ENCODE measurements at regions not wholly inside any gene's neighbourhood (a gene's known extent, or its start where the extent isn't known, plus 50 kb on each side); places are given as distances from the start of the nearest gene placed in this dataset.

DNA sequence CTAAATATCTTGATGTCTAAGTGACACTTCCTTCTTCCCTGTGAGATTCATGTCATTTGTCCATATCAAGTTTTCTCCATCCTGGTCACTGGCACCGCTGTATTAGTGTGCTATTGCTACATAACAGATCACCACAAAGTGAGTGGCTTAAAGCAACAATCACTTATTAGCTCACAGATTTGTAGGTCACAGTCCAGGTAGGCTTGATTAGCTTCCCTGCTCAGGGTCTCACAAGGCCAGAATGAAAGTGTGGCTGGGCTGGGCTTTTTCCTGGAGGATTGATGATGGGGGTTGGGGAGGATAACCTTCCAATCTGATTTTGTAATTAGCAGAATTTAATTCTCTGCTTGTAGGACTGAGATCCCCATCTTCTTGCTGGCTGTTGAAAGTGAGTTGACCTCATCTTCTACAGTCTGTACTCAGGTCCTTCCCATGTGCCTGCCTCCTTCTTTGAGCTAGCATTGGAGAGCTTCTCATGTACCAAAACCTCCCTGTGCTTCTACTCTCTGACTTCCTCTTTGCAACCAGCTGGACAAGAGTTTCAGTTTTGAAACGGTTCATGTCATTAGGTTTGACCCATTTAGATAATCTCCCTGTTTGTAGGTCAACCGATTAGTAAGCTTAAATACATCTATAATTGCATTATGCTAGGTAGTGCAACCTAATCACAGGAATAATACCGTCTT, 152.4 kb upstream of the MAN1A1 start:
- no peak for ATAC-seq (ENCODE audit: low read depth)
- Histone ChIP-seq H3K4ac (ENCODE audit: low read depth, low read length) (no peak overlapping the region), H2AK9ac (replicated peaks; ENCODE audit: low read depth, low read length, poor library complexity) (no peak overlapping the region), H3K56ac (ENCODE audit: extremely low read depth, insufficient read depth, low read length) (no peak overlapping the region), H3K9ac (ENCODE audit: low read depth, low read length) (no peak overlapping the region), H3K79me1 (ENCODE audit: low read depth in 1 of 2, low read length in 2 of 2) (no peaks in the 10 kb centered on the region), H3K9me3 (ENCODE audit: control insufficient read depth, insufficient read depth, low read length) (no peaks in the 10 kb centered on the region), H3K14ac (replicated peaks; ENCODE audit: low read depth, low read length) (no peak overlapping the region), H3K18ac (ENCODE audit: low read depth, low read length) (no peak overlapping the region), H3K4me1 (ENCODE audit: control insufficient read depth, insufficient read depth, low read length) (no peaks in the 10 kb centered on the region), H3K36me3 (ENCODE audit: control insufficient read depth, insufficient read depth, low read length) (no peaks in the 10 kb centered on the region), H4K20me1 (ENCODE audit: insufficient read depth, low read length) (no peaks in the 10 kb centered on the region), H4K5ac (ENCODE audit: low read depth, low read length) (no peak overlapping the region), H2BK15ac (ENCODE audit: low read depth, low read length) (no peak overlapping the region), H3K4me2 (ENCODE audit: low read depth, low read length) (no peak overlapping the region), H2BK120ac (ENCODE audit: low read depth, low read length) (no peak overlapping the region), H2AFZ (replicated peaks; ENCODE audit: low read length, poor library complexity) (no peak overlapping the region), H2AK5ac (ENCODE audit: low read depth, low read length) (no peak overlapping the region), H3K4me3 (ENCODE audit: insufficient read depth, low read depth, low read length) (no peak overlapping the region), H3K27me3 (ENCODE audit: control insufficient read depth, insufficient read depth, low read length) (no peaks in the 10 kb centered on the region), H3K23ac (ENCODE audit: low read depth, low read length) (no peak overlapping the region), H4K91ac (ENCODE audit: insufficient read depth, low read depth, low read length) (no peak overlapping the region), H3K9me1 (ENCODE audit: insufficient read depth, low read length) (no peaks in the 10 kb centered on the region), H3K27ac (ENCODE audit: insufficient read depth, low read length) (no peak overlapping the region), H2BK5ac (ENCODE audit: low read depth, low read length, poor library complexity, severe bottlenecking) (no peak overlapping the region), H2BK20ac (ENCODE audit: low read depth, low read length) (no peak overlapping the region), H4K8ac (ENCODE audit: low read depth in 2 of 2, low read length in 2 of 2) (no peak overlapping the region)
- intact Hi-C loops (cut with micrococcal nuclease) (no loop called here), in situ Hi-C loops (cut with MboI; ENCODE audit: low sequenced_read_pairs) (no loop called here), dilution Hi-C loops (cut with HindIII; ENCODE audit: low sequenced_read_pairs, unreplicated experiment) (no loop called here)
- WGBS, 2 experiments (ENCODE audit: extremely low coverage in 2 of 2, insufficient read length in 1 of 2): no CpG with 5 or more reads among the region's 4 CpGs
- no peak for DNase-seq
- no peak for TF ChIP-seq NFE2L2 (IDR thresholded peaks at IDR 0.05; ENCODE audit: low read depth, low read length)
- no peak for TF ChIP-seq RFX5 (IDR thresholded peaks at IDR 0.05; ENCODE audit: low read depth, low read length)
- no peak for TF ChIP-seq POLR2A (IDR thresholded peaks at IDR 0.05; ENCODE audit: low read depth, low read length)
- no peak for TF ChIP-seq SMC3 (IDR thresholded peaks at IDR 0.05; ENCODE audit: low read depth, low read length)
- TF ChIP-seq, protein P1, sequence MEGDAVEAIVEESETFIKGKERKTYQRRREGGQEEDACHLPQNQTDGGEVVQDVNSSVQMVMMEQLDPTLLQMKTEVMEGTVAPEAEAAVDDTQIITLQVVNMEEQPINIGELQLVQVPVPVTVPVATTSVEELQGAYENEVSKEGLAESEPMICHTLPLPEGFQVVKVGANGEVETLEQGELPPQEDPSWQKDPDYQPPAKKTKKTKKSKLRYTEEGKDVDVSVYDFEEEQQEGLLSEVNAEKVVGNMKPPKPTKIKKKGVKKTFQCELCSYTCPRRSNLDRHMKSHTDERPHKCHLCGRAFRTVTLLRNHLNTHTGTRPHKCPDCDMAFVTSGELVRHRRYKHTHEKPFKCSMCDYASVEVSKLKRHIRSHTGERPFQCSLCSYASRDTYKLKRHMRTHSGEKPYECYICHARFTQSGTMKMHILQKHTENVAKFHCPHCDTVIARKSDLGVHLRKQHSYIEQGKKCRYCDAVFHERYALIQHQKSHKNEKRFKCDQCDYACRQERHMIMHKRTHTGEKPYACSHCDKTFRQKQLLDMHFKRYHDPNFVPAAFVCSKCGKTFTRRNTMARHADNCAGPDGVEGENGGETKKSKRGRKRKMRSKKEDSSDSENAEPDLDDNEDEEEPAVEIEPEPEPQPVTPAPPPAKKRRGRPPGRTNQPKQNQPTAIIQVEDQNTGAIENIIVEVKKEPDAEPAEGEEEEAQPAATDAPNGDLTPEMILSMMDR (conservative IDR thresholded peaks at IDR 0.05; ENCODE audit: low read depth, low read length): no peak
- no peak for TF ChIP-seq RCOR1 (IDR thresholded peaks at IDR 0.05; ENCODE audit: insufficient replicate concordance, low read length)
- no peak for TF ChIP-seq CEBPB (IDR thresholded peaks at IDR 0.05; ENCODE audit: low read depth, low read length)
- no peak for TF ChIP-seq MAFK (IDR thresholded peaks at IDR 0.05; ENCODE audit: low read depth, low read length)
- no peak for TF ChIP-seq CHD1 (IDR thresholded peaks at IDR 0.05; ENCODE audit: low read depth, low read length)
- no peak for TF ChIP-seq MAZ (IDR thresholded peaks at IDR 0.05; ENCODE audit: borderline replicate concordance, low read depth, low read length)
- TF ChIP-seq FOS (IDR thresholded peaks at IDR 0.05; ENCODE audit: low read depth, low read length): no peak
- TF ChIP-seq, protein P2, sequence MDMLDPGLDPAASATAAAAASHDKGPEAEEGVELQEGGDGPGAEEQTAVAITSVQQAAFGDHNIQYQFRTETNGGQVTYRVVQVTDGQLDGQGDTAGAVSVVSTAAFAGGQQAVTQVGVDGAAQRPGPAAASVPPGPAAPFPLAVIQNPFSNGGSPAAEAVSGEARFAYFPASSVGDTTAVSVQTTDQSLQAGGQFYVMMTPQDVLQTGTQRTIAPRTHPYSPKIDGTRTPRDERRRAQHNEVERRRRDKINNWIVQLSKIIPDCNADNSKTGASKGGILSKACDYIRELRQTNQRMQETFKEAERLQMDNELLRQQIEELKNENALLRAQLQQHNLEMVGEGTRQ (IDR thresholded peaks at IDR 0.05; ENCODE audit: low read depth, low read length): no peak
- TF ChIP-seq BHLHE40 (IDR thresholded peaks at IDR 0.05; ENCODE audit: low read depth, low read length): no peak
- TF ChIP-seq RAD21 (IDR thresholded peaks at IDR 0.05; ENCODE audit: low read length): no peak
- TF ChIP-seq, protein P3, sequence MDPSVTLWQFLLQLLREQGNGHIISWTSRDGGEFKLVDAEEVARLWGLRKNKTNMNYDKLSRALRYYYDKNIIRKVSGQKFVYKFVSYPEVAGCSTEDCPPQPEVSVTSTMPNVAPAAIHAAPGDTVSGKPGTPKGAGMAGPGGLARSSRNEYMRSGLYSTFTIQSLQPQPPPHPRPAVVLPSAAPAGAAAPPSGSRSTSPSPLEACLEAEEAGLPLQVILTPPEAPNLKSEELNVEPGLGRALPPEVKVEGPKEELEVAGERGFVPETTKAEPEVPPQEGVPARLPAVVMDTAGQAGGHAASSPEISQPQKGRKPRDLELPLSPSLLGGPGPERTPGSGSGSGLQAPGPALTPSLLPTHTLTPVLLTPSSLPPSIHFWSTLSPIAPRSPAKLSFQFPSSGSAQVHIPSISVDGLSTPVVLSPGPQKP (IDR thresholded peaks at IDR 0.05; ENCODE audit: borderline replicate concordance, low read depth, low read length): no peak
- TF ChIP-seq MXI1 (IDR thresholded peaks at IDR 0.05; ENCODE audit: borderline replicate concordance, low read depth, low read length): no peak
- BruUV-seq (replicated peaks): no TSS peak
- ChIA-PET CTCF (no interaction called here), POLR2A (ENCODE audit: unreplicated experiment) (no interaction called here)

All from IMR-90 (cell line).